Lung (tissue), 11 donors: ENCODE measurements at regions not wholly inside any gene's neighbourhood (a gene's known extent, or its start where the extent isn't known, plus 50 kb on each side); places are given as distances from the start of the nearest gene placed in this dataset.

Source experiments
- ATAC-seq: fragments of 200-7000 bp; cut with Tn5 transposase; one replicate; pipeline ENCODE4 v1.9.1; 2020; ENCODE audit warnings: moderate number of reproducible peaks; ENCODE audit not compliant: insufficient read depth, low FRiP score
- DNase-seq, 3 donors: peaks; one replicate each; pipeline ENCODE4 v3.0.0-alpha.2; 2013 to 2017
- H3K27ac ChIP-seq, 2 donors: one replicate each; pipeline ENCODE4 v1.5.1; 2013; ENCODE audit warnings: mild to moderate bottlenecking in 2 of 2, moderate library complexity in 2 of 2, control low read depth in 1 of 2, inconsistent platforms in 1 of 2, low read depth in 1 of 2, low read length in 1 of 2
- H3K27me3 ChIP-seq, 3 donors: one replicate each; pipeline ENCODE4 v1.5.1; 2013; ENCODE audit warnings: low read length in 2 of 3; ENCODE audit not compliant: control insufficient read depth in 3 of 3, insufficient read depth in 3 of 3
- H3K36me3 ChIP-seq, 4 donors: one replicate each; pipeline ENCODE4 v1.5.1; 2013; ENCODE audit warnings: low read length in 4 of 4, mild to moderate bottlenecking in 1 of 4, moderate library complexity in 1 of 4; ENCODE audit not compliant: control insufficient read depth in 4 of 4, insufficient read depth in 4 of 4
- H3K4me1 ChIP-seq, 5 donors: one replicate each; pipeline ENCODE4 v1.5.1; 2013; ENCODE audit warnings: low read length in 5 of 5, mild to moderate bottlenecking in 2 of 5, moderate library complexity in 1 of 5; ENCODE audit not compliant: control insufficient read depth in 5 of 5, insufficient read depth in 5 of 5
- H3K4me3 ChIP-seq: one replicate; pipeline ENCODE4 v1.5.1; 2013; ENCODE audit warnings: mild to moderate bottlenecking, control low read depth, moderate library complexity
- H3K9ac ChIP-seq, 2 donors: one replicate each; pipeline ENCODE4 v1.5.1; 2013; ENCODE audit warnings: low read length in 2 of 2, control low read depth in 1 of 2; ENCODE audit not compliant: insufficient read depth in 1 of 2
- H3K9me3 ChIP-seq, 4 donors: one replicate each; pipeline ENCODE4 v1.5.1; 2013; ENCODE audit warnings: low read length in 3 of 4, mild to moderate bottlenecking in 1 of 4, moderate library complexity in 1 of 4; ENCODE audit not compliant: control insufficient read depth in 4 of 4, insufficient read depth in 3 of 4
- WGBS, 2 donors: extraction: QIAGEN DNeasy Blood & Tissue Kit; methylation state at CpG; one replicate each; pipeline ENCODE4 v1.1.7; 2013; 5-methylcytosine and 5-hydroxymethylcytosine counted together
- TF ChIP-seq, protein P1 (sequence below): IDR thresholded peaks from 2 replicates; pipeline ENCODE4 v1.5.1; 2012; ENCODE audit warnings: mild to moderate bottlenecking; ENCODE audit errors: control extremely low read depth, extremely low read depth
- donor health status: control.
- donor health status: control.
- donor health status: Bipolar disorder and iron deficiency.
- donor health status: healthy.
- donor health status: DM: yes; HTN: yes; CAD: no.

DNA sequence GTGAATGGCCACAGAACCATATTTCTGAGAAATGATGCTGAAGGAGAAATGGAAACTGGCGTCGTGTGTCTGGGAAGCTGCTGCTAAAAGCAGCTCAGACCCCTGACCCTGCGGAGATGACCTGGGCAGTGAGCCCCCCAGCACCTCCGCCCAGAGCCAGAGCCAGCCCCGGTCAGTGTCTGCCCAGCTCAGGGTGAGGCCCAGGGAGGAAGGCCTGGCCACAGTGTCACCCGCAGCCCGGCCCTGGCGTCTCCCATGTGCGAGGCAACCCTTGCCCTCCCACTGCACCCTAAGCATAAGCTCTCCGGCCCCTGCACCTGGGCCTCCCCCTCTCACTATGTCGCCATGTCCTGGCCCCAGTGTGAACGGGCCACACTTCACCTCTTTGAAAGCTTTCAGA lies 502.8 kb downstream of the EIPR1 start:
- no peak for DNase-seq
- H3K4me1 ChIP-seq: peaks cover 0 to 16% (median 0%) of the 10 kb centered on the region in 5 donors
- TF ChIP-seq, protein P1, sequence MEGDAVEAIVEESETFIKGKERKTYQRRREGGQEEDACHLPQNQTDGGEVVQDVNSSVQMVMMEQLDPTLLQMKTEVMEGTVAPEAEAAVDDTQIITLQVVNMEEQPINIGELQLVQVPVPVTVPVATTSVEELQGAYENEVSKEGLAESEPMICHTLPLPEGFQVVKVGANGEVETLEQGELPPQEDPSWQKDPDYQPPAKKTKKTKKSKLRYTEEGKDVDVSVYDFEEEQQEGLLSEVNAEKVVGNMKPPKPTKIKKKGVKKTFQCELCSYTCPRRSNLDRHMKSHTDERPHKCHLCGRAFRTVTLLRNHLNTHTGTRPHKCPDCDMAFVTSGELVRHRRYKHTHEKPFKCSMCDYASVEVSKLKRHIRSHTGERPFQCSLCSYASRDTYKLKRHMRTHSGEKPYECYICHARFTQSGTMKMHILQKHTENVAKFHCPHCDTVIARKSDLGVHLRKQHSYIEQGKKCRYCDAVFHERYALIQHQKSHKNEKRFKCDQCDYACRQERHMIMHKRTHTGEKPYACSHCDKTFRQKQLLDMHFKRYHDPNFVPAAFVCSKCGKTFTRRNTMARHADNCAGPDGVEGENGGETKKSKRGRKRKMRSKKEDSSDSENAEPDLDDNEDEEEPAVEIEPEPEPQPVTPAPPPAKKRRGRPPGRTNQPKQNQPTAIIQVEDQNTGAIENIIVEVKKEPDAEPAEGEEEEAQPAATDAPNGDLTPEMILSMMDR: no peak

DNA sequence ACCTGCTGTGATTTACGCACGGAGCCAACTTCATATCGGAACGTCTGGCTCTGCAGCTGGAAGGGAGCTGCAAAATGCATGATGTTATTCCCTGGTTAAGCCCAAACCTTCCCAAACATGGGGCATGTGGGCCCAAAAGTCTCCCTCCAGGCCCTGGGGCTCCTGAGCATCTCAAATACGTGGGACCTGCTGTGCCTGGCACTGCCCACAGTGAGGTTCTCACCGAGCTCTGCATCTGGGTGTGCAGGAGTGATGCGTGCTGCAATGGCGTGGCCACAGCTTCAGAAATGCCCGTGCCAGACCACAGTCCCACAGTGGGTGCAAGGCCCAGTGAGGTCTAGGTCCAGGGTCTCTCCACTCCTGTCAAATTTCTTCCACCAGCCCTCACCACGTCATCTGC lies 503.3 kb downstream of the EIPR1 start:
- WGBS, 2 donors: 86 to 88% methylated on average over 10 of the region's 10 CpGs
- no peak overlapping the region for H3K27ac ChIP-seq
- no peaks in the 10 kb centered on the region for H3K27me3 ChIP-seq
- DNase-seq: no peak
- H3K4me1 ChIP-seq: peaks cover 0 to 16% (median 0%) of the 10 kb centered on the region in 5 donors
- H3K36me3 ChIP-seq: no peaks in the 10 kb centered on the region
- peaks cover 0 to 4% (median 0%) of the 10 kb centered on the region in 4 donors for H3K9me3 ChIP-seq
- no peak for ATAC-seq
- no peak overlapping the region for H3K4me3 ChIP-seq
- TF ChIP-seq, protein P1: no peak
- H3K9ac ChIP-seq: no peak overlapping the region

More for the DNA sequence above, 502.8 kb downstream of the EIPR1 start:
- peaks cover 0 to 4% (median 0%) of the 10 kb centered on the region in 4 donors for H3K9me3 ChIP-seq
- no peak overlapping the region for H3K4me3 ChIP-seq
- no peaks in the 10 kb centered on the region for H3K27me3 ChIP-seq
- H3K9ac ChIP-seq: no peak overlapping the region
- ATAC-seq: no peak
- WGBS, 2 donors: 90 to 93% methylated on average over 12 of the region's 12 CpGs
- H3K36me3 ChIP-seq: no peaks in the 10 kb centered on the region
- H3K27ac ChIP-seq: no peak overlapping the region

DNA sequence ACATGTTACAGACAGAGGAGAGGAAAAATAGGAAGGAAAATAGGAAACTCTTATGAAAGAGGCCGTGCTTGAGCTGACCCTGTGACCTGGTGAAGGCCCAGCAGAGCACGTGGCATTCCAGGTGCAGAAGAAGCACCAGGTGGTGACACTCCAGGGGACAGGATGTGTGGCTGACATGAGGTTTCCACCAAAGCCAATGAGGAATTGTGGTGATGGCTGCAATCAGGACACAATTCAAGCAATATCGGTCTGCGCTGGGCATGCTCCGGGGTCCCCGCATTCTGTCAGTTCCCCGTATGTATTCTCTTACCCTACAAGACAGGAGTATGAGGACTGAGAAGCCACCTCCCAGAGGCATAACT lies 504.2 kb downstream of the EIPR1 start:
- Histone ChIP-seq H3K9ac (no peak overlapping the region), H3K27me3 (no peaks in the 10 kb centered on the region), H3K36me3 (no peaks in the 10 kb centered on the region), H3K4me1 (peaks cover 0 to 16% (median 0%) of the 10 kb centered on the region in 5 donors), H3K27ac (no peak overlapping the region), H3K4me3 (no peak overlapping the region), H3K9me3 (peaks cover 0 to 1% (median 0%) of the 10 kb centered on the region in 4 donors)
- TF ChIP-seq, protein P1: no peak
- ATAC-seq (no peak), DNase-seq (peak in 2 of 3 donors; percentile 13 to 15)
- 59 to 74% methylated on average over 7 of the region's 7 CpGs for WGBS, 2 donors
